H1 (cell line): ENCODE measurements at regions not wholly inside any gene's neighbourhood (a gene's known extent, or its start where the extent isn't known, plus 50 kb on each side); places are given as distances from the start of the nearest gene placed in this dataset.

ENCODE experiments used
- CTCF ChIA-PET: fragments of 300-600 bp; sonication (Branson Sonifier 250); formaldehyde crosslinking; loops from one replicate; lab custom pipeline; 2021; ENCODE audit not compliant: partially characterized antibody; lab: Charles Lee
- POLR2A ChIA-PET: fragments of 300-600 bp; sonication (Branson Sonifier 250); formaldehyde crosslinking; loops from one replicate; lab custom pipeline; 2021; ENCODE audit warnings: inconsistent platforms; ENCODE audit not compliant: partially characterized antibody; lab: Charles Lee
- DNase-seq, 2 experiments: peaks; one replicate each; pipeline versions ENCODE4 v3.0.0 to v3.0.0-alpha.2; 2010 to 2022; ENCODE audit warnings: low spot score in 2 of 2, low read depth in 1 of 2, mixed read lengths in 1 of 2
- FAIRE-seq: peaks from 2 replicates; lab custom pipeline; 2011; peaks lifted over from hg19 to GRCh38; lab: Jason Lieb, UNC
- H2AFZ ChIP-seq: 2 replicates; pipeline ENCODE4 v1.8.1; 2012; ENCODE audit warnings: low read length, inconsistent platforms
- H2AK5ac ChIP-seq: 2 replicates; pipeline ENCODE4 v1.6.1; 2013; ENCODE audit warnings: low read depth, low read length
- H2BK120ac ChIP-seq: replicated peaks from 2 replicates; pipeline ENCODE3; 2013; ENCODE audit warnings: low read depth, low read length, inconsistent platforms
- H2BK12ac ChIP-seq: 2 replicates; pipeline ENCODE4 v1.6.1; 2013; ENCODE audit warnings: low read depth, low read length
- H2BK15ac ChIP-seq: 2 replicates; pipeline ENCODE4 v1.6.1; 2013; ENCODE audit warnings: low read length
- H2BK20ac ChIP-seq: 2 replicates; pipeline ENCODE4 v1.6.1; 2013; ENCODE audit warnings: low read length
- H2BK5ac ChIP-seq: 2 replicates; pipeline ENCODE4 v1.6.1; 2013; ENCODE audit warnings: low read depth, low read length
- H3K14ac ChIP-seq: 2 replicates; pipeline ENCODE4 v1.6.1; 2013; ENCODE audit warnings: inconsistent platforms; ENCODE audit not compliant: insufficient read length
- H3K18ac ChIP-seq: 2 replicates; pipeline ENCODE4 v1.6.1; 2013; ENCODE audit warnings: low read length; ENCODE audit errors: extremely low read depth
- H3K23ac ChIP-seq: 2 replicates; pipeline ENCODE4 v1.6.1; 2013; ENCODE audit warnings: inconsistent platforms; ENCODE audit not compliant: insufficient read length
- H3K23me2 ChIP-seq: 2 replicates; pipeline ENCODE4 v1.6.1; 2013; ENCODE audit warnings: low read depth, low read length
- H3K27ac ChIP-seq: 2 replicates; pipeline ENCODE4 v1.6.1; 2011; ENCODE audit warnings: low read depth, low read length, inconsistent platforms
- H3K27me3 ChIP-seq, 4 experiments: replicated peaks in 1 of 4; 1 replicate in 1 of 4; 2 replicates in 3 of 4; pipeline versions ENCODE4 v1.6.1 to v1.8.1; 2011 to 2013; ENCODE audit warnings: low read length in 3 of 4, mild to moderate bottlenecking in 3 of 4, inconsistent platforms in 2 of 4, mixed read lengths in 2 of 4, moderate library complexity in 1 of 4; ENCODE audit not compliant: control insufficient read depth in 3 of 4, insufficient read depth in 3 of 4; ENCODE audit errors: extremely low read depth in 1 of 4
- H3K36me3 ChIP-seq, 4 experiments: 2 replicates each; pipeline versions ENCODE4 v1.6.1 to v1.8.1; 2011 to 2013; ENCODE audit warnings: mild to moderate bottlenecking in 4 of 4, low read length in 3 of 4, moderate library complexity in 2 of 4, control low read depth in 1 of 4, inconsistent platforms in 1 of 4; ENCODE audit not compliant: insufficient read depth in 4 of 4, control insufficient read depth in 2 of 4
- H3K4ac ChIP-seq: replicated peaks from 2 replicates; pipeline ENCODE3; 2013; ENCODE audit warnings: low read length, low read depth, mixed read lengths, inconsistent platforms; ENCODE audit not compliant: insufficient read length
- H3K4me1 ChIP-seq, 4 experiments: replicated peaks in 1 of 4; 1 replicate in 1 of 4; 2 replicates in 3 of 4; pipeline versions ENCODE4 v1.6.1 to v1.8.1; 2011 to 2013; ENCODE audit warnings: low read length in 3 of 4, inconsistent platforms in 2 of 4, mixed read lengths in 1 of 4; ENCODE audit not compliant: insufficient read depth in 4 of 4, control insufficient read depth in 3 of 4
- H3K4me2 ChIP-seq, 2 experiments: 2 replicates each; pipeline versions ENCODE4 v1.6.1 to v1.8.1; 2011 to 2013; ENCODE audit warnings: low read depth in 2 of 2, low read length in 2 of 2, control low read depth in 1 of 2, inconsistent platforms in 1 of 2, mild to moderate bottlenecking in 1 of 2; ENCODE audit not compliant: insufficient read depth in 1 of 2
- H3K4me3 ChIP-seq, 4 experiments: fragments of 200-600, 300-600 bp in 1 of 4; sonication (generic), shearing (Covaris generic), sonication (Bioruptor Twin) in 1 of 4; 2 replicates each; pipeline versions ENCODE4 v1.5.1 to v1.8.1; 2011 to 2016; ENCODE audit warnings: low read length in 4 of 4, low read depth in 3 of 4, control low read depth in 2 of 4, inconsistent platforms in 2 of 4, mild to moderate bottlenecking in 2 of 4, mixed read lengths in 1 of 4, moderate library complexity in 1 of 4; ENCODE audit not compliant: insufficient read depth in 2 of 4; ENCODE audit errors: extremely low read depth in 1 of 4
- H3K56ac ChIP-seq: replicated peaks from 2 replicates; pipeline ENCODE3; 2013; ENCODE audit warnings: low read depth, mild to moderate bottlenecking, mixed read lengths, low read length, inconsistent platforms; ENCODE audit not compliant: insufficient read length
- H3K79me1 ChIP-seq: 2 replicates; pipeline ENCODE4 v1.6.1; 2013; ENCODE audit warnings: low read depth, low read length, control low read depth
- H3K79me2 ChIP-seq, 2 experiments: 2 replicates each; pipeline versions ENCODE4 v1.6.1 to v1.8.1; 2012 to 2013; ENCODE audit warnings: low read length in 2 of 2, mild to moderate bottlenecking in 2 of 2, inconsistent platforms in 1 of 2; ENCODE audit not compliant: insufficient read depth in 2 of 2, control insufficient read depth in 1 of 2
- H3K9ac ChIP-seq, 4 experiments: replicated peaks in 1 of 4; 1 replicate in 1 of 4; 2 replicates in 3 of 4; pipeline versions ENCODE4 v1.6.1 to v1.8.1; 2011 to 2013; ENCODE audit warnings: low read depth in 3 of 4, low read length in 3 of 4, control low read depth in 2 of 4, mild to moderate bottlenecking in 2 of 4, moderate library complexity in 2 of 4, inconsistent platforms in 1 of 4; ENCODE audit errors: extremely low read depth in 1 of 4
- H3K9me3 ChIP-seq, 2 experiments: 2 replicates each; pipeline versions ENCODE4 v1.6.1 to v1.8.1; 2012 to 2013; ENCODE audit warnings: mild to moderate bottlenecking in 2 of 2, moderate library complexity in 2 of 2, control low read depth in 1 of 2, inconsistent platforms in 1 of 2, low read depth in 1 of 2, low read length in 1 of 2, mixed read lengths in 1 of 2; ENCODE audit not compliant: insufficient read depth in 2 of 2
- H4K20me1 ChIP-seq, 2 experiments: replicated peaks in 1 of 2; 2 replicates each; pipeline versions ENCODE3 to v1.8.1; 2011 to 2013; ENCODE audit warnings: inconsistent platforms in 2 of 2, low read length in 2 of 2, mild to moderate bottlenecking in 1 of 2; ENCODE audit not compliant: insufficient read depth in 2 of 2, control insufficient read depth in 1 of 2
- H4K5ac ChIP-seq: 2 replicates; pipeline ENCODE4 v1.6.1; 2013; ENCODE audit warnings: low read length, low read depth, mixed read lengths, inconsistent platforms; ENCODE audit not compliant: insufficient read length
- H4K8ac ChIP-seq: 2 replicates; pipeline ENCODE4 v1.8.0; 2013; ENCODE audit warnings: mild to moderate bottlenecking, moderate library complexity, low read length, inconsistent platforms; ENCODE audit not compliant: insufficient read depth; ENCODE audit errors: extremely low read depth
- H4K91ac ChIP-seq: replicated peaks from 2 replicates; pipeline ENCODE3; 2013; ENCODE audit warnings: low read length, mixed read lengths, inconsistent platforms; ENCODE audit not compliant: insufficient read length
- CBX5 ChIP-seq: fragments of 300-800, 300-1000 bp; sonication (generic); IDR thresholded peaks from 2 replicates; pipeline ENCODE4 v1.7.1; 2016; ENCODE audit warnings: antibody characterized with exemption, low read length, low read depth
- CEBPB ChIP-seq: IDR thresholded peaks from 2 replicates; pipeline ENCODE4 v1.6.1; 2012; ENCODE audit warnings: low read depth, low read length
- MAFK ChIP-seq: IDR thresholded peaks from 2 replicates; pipeline ENCODE4 v1.6.1; 2012; ENCODE audit warnings: low read depth, mild to moderate bottlenecking, improper control_type of control experiment, low read length
- PHF8 ChIP-seq: fragments of 200-600 bp; sonication (generic); conservative IDR thresholded peaks from 2 replicates; pipeline ENCODE4 v1.7.1; 2012; ENCODE audit warnings: low read depth, mild to moderate bottlenecking, inconsistent platforms, low read length, moderate library complexity
- SAP30 ChIP-seq: fragments of 300-600 bp; sonication (generic); IDR thresholded peaks from 2 replicates; pipeline ENCODE4 v1.7.1; 2012; ENCODE audit warnings: low read length, moderate library complexity, mild to moderate bottlenecking, inconsistent platforms; ENCODE audit not compliant: insufficient read depth, insufficient replicate concordance
- SUZ12 ChIP-seq: fragments of 200-600 bp; sonication (generic); IDR thresholded peaks from 2 replicates; pipeline ENCODE4 v1.6.1; 2012; ENCODE audit warnings: mild to moderate bottlenecking, inconsistent platforms, low read length, moderate library complexity, mixed read lengths
- TAF1 ChIP-seq: IDR thresholded peaks from 2 replicates; pipeline ENCODE4 v1.6.1; 2011; ENCODE audit warnings: mild to moderate bottlenecking, low read depth, low read length
- WGBS, 2 experiments: shearing (Covaris generic) in 1 of 2; methylation state at CpG; one replicate each; pipeline versions ENCODE4 v1.1.6 to v1.1.7; 2013 to 2015; ENCODE audit warnings: low lambda C conversion rate in 2 of 2, mixed read lengths in 2 of 2, inconsistent platforms in 1 of 2, low coverage in 1 of 2, missing lambda C conversion rate in 1 of 2; ENCODE audit not compliant: insufficient replicate concordance in 2 of 2, insufficient coverage in 1 of 2, insufficient read length in 1 of 2; ENCODE audit errors: extremely low coverage in 1 of 2, missing lambda C conversion rate in 1 of 2; 5-methylcytosine and 5-hydroxymethylcytosine counted together
- TF ChIP-seq, protein P1 (sequence below): IDR thresholded peaks from 2 replicates; pipeline ENCODE4 v1.6.1; 2012; ENCODE audit warnings: inconsistent platforms
- TF ChIP-seq, protein P2 (sequence below): IDR thresholded peaks from 2 replicates; pipeline ENCODE4 v1.6.1; 2012; ENCODE audit warnings: low read length, inconsistent platforms

DNA sequence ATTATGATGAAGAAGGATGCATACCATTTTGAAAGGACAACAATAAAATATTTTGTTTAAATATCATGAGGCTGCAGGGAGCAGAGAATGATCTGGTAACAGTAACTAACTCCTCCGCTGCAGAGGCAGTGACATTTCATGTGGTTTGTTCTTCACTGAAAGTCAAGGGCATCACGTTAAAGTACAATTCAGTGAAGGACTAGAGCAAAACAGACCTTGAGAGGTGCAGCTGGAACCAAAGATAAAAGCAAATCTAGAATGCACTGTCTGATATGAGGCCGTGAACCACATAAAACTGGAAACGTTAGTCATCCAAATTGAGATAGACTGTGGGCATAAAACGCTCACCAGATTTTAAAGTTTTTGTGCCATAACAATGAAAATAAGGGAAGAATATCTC, 522.9 kb upstream of the TNP1 start:
- no peak overlapping the region for H2BK5ac ChIP-seq
- H3K4ac ChIP-seq, result no peak overlapping the region
- H3K23me2 ChIP-seq, result no peaks in the 10 kb centered on the region
- H3K4me1 ChIP-seq, result no peaks in the 10 kb centered on the region
- H4K5ac ChIP-seq, result no peak overlapping the region
- H2BK120ac ChIP-seq, result no peak overlapping the region
- no peaks in the 10 kb centered on the region for H4K20me1 ChIP-seq
- H3K4me3 ChIP-seq, result no peak overlapping the region
- H3K4me2 ChIP-seq, result no peak overlapping the region
- no peak overlapping the region for H2AFZ ChIP-seq
- no peak for TF ChIP-seq TAF1
- no peak for TF ChIP-seq PHF8
- TF ChIP-seq SAP30, result no peak
- TF ChIP-seq MAFK, result no peak
- no peak for TF ChIP-seq SUZ12
- no peak for TF ChIP-seq CBX5
- TF ChIP-seq CEBPB, result no peak
- TF ChIP-seq, protein P1, sequence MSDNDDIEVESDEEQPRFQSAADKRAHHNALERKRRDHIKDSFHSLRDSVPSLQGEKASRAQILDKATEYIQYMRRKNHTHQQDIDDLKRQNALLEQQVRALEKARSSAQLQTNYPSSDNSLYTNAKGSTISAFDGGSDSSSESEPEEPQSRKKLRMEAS, result no peak
- TF ChIP-seq, protein P2, sequence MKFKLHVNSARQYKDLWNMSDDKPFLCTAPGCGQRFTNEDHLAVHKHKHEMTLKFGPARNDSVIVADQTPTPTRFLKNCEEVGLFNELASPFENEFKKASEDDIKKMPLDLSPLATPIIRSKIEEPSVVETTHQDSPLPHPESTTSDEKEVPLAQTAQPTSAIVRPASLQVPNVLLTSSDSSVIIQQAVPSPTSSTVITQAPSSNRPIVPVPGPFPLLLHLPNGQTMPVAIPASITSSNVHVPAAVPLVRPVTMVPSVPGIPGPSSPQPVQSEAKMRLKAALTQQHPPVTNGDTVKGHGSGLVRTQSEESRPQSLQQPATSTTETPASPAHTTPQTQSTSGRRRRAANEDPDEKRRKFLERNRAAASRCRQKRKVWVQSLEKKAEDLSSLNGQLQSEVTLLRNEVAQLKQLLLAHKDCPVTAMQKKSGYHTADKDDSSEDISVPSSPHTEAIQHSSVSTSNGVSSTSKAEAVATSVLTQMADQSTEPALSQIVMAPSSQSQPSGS, result no peak
- no peaks in the 10 kb centered on the region for H3K79me1 ChIP-seq
- H3K79me2 ChIP-seq, result no peaks in the 10 kb centered on the region
- no peaks in the 10 kb centered on the region for H3K36me3 ChIP-seq
- no peak overlapping the region for H2BK15ac ChIP-seq
- H3K27me3 ChIP-seq, result no peaks in the 10 kb centered on the region
- H3K27ac ChIP-seq, result no peak overlapping the region
- H3K14ac ChIP-seq, result no peak overlapping the region
- H3K9ac ChIP-seq, result no peak overlapping the region
- H2AK5ac ChIP-seq, result no peak overlapping the region
- DNase-seq (no peak), FAIRE-seq (no peak)
- H3K18ac ChIP-seq, result no peak overlapping the region
- POLR2A ChIA-PET, result no interaction called here
- CTCF ChIA-PET, result no interaction called here
- no peak overlapping the region for H2BK20ac ChIP-seq
- 90% methylated on average over 5 of the region's 5 CpGs; no CpG with 5 or more reads in 1 of the 2 experiments for WGBS, 2 experiments
- no peak overlapping the region for H4K91ac ChIP-seq
- no peak overlapping the region for H4K8ac ChIP-seq
- no peak overlapping the region for H3K23ac ChIP-seq
- no peak overlapping the region for H3K56ac ChIP-seq
- H2BK12ac ChIP-seq, result no peak overlapping the region
- H3K9me3 ChIP-seq, result no peaks in the 10 kb centered on the region
